ENCODE measurements at regions not wholly inside any gene's neighbourhood (a gene's known extent, or its start where the extent isn't known, plus 50 kb on each side); places are given as distances from the start of the nearest gene placed in this dataset.

DNA sequence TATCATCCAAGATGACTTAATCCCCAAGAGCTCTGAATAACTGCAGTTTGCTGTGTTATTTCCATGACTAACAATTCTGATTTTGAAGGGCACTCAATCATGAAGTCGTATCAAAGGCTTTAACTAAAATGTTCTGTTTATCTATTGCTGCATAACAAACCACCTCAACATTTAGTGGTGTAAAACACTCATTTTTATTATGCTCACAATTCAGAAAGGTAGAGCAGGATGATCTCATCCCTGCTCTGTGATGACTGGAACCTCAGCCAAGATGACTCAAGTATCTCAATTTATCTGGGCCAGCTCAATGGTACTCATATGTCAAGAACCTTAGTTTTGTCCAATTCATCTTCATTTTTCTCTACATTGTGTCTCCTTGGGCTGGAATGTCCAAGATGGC lies 451.1 kb downstream of the PPARGC1A start:
- Histone ChIP-seq H3K9ac (ENCODE audit: low read length in 3 of 3) (no peak overlapping the region), H3K4me3 (ENCODE audit: low read length in 3 of 3) (no peak overlapping the region), H3K36me3 (ENCODE audit: control insufficient read depth in 2 of 3, insufficient read depth in 3 of 3, low read length in 3 of 3) (no peaks in the 10 kb centered on the region), H3K4me1 (ENCODE audit: control insufficient read depth in 2 of 3, insufficient read depth in 2 of 3, low read depth in 1 of 3, low read length in 3 of 3) (no peaks in the 10 kb centered on the region), H3K27ac (ENCODE audit: low read depth in 2 of 2, low read length in 2 of 2) (no peak overlapping the region), H3K27me3 (ENCODE audit: control insufficient read depth, insufficient read depth, low read length) (no peaks in the 10 kb centered on the region), H3K9me3 (ENCODE audit: control insufficient read depth in 2 of 3, insufficient read depth in 1 of 3, low read length in 3 of 3) (no peaks in the 10 kb centered on the region)
- FAIRE-seq (no peak), DNase-seq (no peak)
- intact Hi-C loops (cut with DNase I) = no loop called here
- TF ChIP-seq, protein P1, sequence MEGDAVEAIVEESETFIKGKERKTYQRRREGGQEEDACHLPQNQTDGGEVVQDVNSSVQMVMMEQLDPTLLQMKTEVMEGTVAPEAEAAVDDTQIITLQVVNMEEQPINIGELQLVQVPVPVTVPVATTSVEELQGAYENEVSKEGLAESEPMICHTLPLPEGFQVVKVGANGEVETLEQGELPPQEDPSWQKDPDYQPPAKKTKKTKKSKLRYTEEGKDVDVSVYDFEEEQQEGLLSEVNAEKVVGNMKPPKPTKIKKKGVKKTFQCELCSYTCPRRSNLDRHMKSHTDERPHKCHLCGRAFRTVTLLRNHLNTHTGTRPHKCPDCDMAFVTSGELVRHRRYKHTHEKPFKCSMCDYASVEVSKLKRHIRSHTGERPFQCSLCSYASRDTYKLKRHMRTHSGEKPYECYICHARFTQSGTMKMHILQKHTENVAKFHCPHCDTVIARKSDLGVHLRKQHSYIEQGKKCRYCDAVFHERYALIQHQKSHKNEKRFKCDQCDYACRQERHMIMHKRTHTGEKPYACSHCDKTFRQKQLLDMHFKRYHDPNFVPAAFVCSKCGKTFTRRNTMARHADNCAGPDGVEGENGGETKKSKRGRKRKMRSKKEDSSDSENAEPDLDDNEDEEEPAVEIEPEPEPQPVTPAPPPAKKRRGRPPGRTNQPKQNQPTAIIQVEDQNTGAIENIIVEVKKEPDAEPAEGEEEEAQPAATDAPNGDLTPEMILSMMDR (IDR thresholded peaks at IDR 0.05; ENCODE audit: borderline replicate concordance, extremely low read depth, insufficient read depth) = no peak

DNA sequence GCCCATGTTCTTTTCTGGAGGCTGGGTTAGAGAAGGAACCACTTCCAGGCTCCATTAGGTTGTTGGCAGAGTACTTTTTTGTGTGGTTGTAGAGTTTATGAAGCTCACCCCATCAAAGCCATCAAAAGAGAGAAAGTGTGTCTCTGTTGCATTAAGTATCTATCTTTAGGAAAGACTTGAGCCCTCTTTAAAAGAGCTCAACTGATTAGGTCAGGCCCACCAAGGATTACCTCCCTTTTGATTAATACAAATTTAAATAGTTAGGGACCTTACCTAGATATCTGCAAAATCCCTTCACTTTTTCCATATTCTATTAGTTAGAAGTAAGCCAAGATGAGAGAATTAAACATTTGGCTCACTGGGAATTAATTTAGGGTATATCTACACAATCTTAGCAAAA lies 460.4 kb downstream of the PPARGC1A start:
- no peak for DNase-seq
- Histone ChIP-seq H3K27ac (ENCODE audit: low read depth in 2 of 2, low read length in 2 of 2) (no peak overlapping the region), H3K36me3 (ENCODE audit: control insufficient read depth in 2 of 3, insufficient read depth in 3 of 3, low read length in 3 of 3) (no peaks in the 10 kb centered on the region), H3K4me1 (ENCODE audit: control insufficient read depth in 2 of 3, insufficient read depth in 2 of 3, low read depth in 1 of 3, low read length in 3 of 3) (no peaks in the 10 kb centered on the region), H3K27me3 (ENCODE audit: control insufficient read depth, insufficient read depth, low read length) (no peaks in the 10 kb centered on the region), H3K9me3 (ENCODE audit: control insufficient read depth in 2 of 3, insufficient read depth in 1 of 3, low read length in 3 of 3) (no peaks in the 10 kb centered on the region), H3K4me3 (ENCODE audit: low read length in 3 of 3) (no peak overlapping the region), H3K9ac (ENCODE audit: low read length in 3 of 3) (no peak overlapping the region)
- TF ChIP-seq, protein P1 (IDR thresholded peaks at IDR 0.05; ENCODE audit: borderline replicate concordance, extremely low read depth, insufficient read depth) = no peak
- FAIRE-seq = no peak
- intact Hi-C loops (cut with DNase I) = no loop called here

DNA sequence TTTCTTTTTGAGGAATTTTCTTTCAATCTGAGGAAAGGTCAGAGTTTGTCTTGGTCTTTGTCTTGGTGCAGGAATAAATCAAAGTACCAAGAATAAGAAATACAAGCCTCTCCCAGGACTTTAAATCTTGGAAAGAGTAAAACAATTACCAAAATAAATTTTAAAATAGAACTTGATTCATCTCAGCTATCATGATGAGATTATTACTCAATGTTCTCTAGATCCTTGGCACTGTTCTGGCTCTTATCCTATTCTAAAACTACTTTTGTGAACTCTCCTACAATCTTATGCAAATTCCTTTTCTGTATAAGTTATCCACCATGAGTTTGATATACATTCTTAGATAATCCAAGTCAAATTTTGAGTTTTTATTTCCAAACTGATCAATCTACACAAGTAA lies 464.3 kb downstream of the PPARGC1A start:
- DNase-seq (no peak), FAIRE-seq (no peak)
- H3K4me1 ChIP-seq (ENCODE audit: control insufficient read depth in 2 of 3, insufficient read depth in 2 of 3, low read depth in 1 of 3, low read length in 3 of 3) = no peaks in the 10 kb centered on the region
- no peaks in the 10 kb centered on the region for H3K36me3 ChIP-seq (ENCODE audit: control insufficient read depth in 2 of 3, insufficient read depth in 3 of 3, low read length in 3 of 3)
- intact Hi-C loops (cut with DNase I) = no loop called here
- TF ChIP-seq, protein P1 (IDR thresholded peaks at IDR 0.05; ENCODE audit: borderline replicate concordance, extremely low read depth, insufficient read depth) = no peak
- no peak overlapping the region for H3K9ac ChIP-seq (ENCODE audit: low read length in 3 of 3)
- no peaks in the 10 kb centered on the region for H3K27me3 ChIP-seq (ENCODE audit: control insufficient read depth, insufficient read depth, low read length)
- no peaks in the 10 kb centered on the region for H3K9me3 ChIP-seq (ENCODE audit: control insufficient read depth in 2 of 3, insufficient read depth in 1 of 3, low read length in 3 of 3)
- no peak overlapping the region for H3K4me3 ChIP-seq (ENCODE audit: low read length in 3 of 3)
- no peak overlapping the region for H3K27ac ChIP-seq (ENCODE audit: low read depth in 2 of 2, low read length in 2 of 2)

DNA sequence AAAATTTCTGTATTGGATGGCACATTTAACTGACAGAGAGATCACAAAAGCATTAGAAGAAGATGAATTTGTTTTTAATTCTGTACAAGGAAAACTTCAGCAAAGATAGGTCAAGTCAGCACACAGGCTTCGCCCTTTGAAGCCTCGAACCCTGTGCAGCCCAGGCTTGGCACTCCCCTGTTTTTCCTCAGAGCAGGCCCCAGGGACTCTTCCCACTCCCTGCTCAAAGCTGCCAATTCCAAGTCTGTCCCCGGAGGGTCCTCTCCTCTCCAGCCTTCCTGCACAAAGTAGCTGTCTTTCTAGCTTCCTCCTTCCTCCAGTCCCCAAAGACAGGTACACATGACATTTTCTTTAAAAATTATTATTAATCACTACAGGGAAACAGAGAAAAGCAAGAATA lies 466.3 kb downstream of the PPARGC1A start:
- H3K9me3 ChIP-seq (ENCODE audit: control insufficient read depth in 2 of 3, insufficient read depth in 1 of 3, low read length in 3 of 3) = peaks cover 0 to 7% (median 0%) of the 10 kb centered on the region in 3 donors
- no peak overlapping the region for H3K4me3 ChIP-seq (ENCODE audit: low read length in 3 of 3)
- H3K27me3 ChIP-seq (ENCODE audit: control insufficient read depth, insufficient read depth, low read length) = no peaks in the 10 kb centered on the region
- intact Hi-C loops (cut with DNase I) = no loop called here
- no peak overlapping the region for H3K27ac ChIP-seq (ENCODE audit: low read depth in 2 of 2, low read length in 2 of 2)
- no peaks in the 10 kb centered on the region for H3K36me3 ChIP-seq (ENCODE audit: control insufficient read depth in 2 of 3, insufficient read depth in 3 of 3, low read length in 3 of 3)
- DNase-seq = no peak
- no peak for FAIRE-seq
- H3K4me1 ChIP-seq (ENCODE audit: control insufficient read depth in 2 of 3, insufficient read depth in 2 of 3, low read depth in 1 of 3, low read length in 3 of 3) = no peaks in the 10 kb centered on the region
- no peak overlapping the region for H3K9ac ChIP-seq (ENCODE audit: low read length in 3 of 3)
- TF ChIP-seq, protein P1 (IDR thresholded peaks at IDR 0.05; ENCODE audit: borderline replicate concordance, extremely low read depth, insufficient read depth) = no peak
